ENCODE measurements at regions not wholly inside any gene's neighbourhood (a gene's known extent, or its start where the extent isn't known, plus 50 kb on each side); places are given as distances from the start of the nearest gene placed in this dataset.

- DNase-seq (ENCODE audit: low spot score): no peak
These were observed 372.5 kb upstream of the C1orf174 start for GRCh38 chr1:4272568-4272967.

- DNase-seq (ENCODE audit: low spot score): no peak
These were observed 373.2 kb upstream of the C1orf174 start for GRCh38 chr1:4273243-4273642.

GRCh38 chr1:4273747-4274146 lies 373.7 kb upstream of the C1orf174 start:
- DNase-seq (ENCODE audit: low spot score): no peak

GRCh38 chr1:4275083-4275482 lies 375.0 kb upstream of the C1orf174 start:
- no peak for DNase-seq (ENCODE audit: low spot score)

- no peak for DNase-seq (ENCODE audit: low spot score)
These were observed 376.2 kb upstream of the C1orf174 start for GRCh38 chr1:4276238-4276637.

- DNase-seq (ENCODE audit: low spot score): no peak
These were observed 376.8 kb upstream of the AJAP1 start for GRCh38 chr1:4277598-4277997.

GRCh38 chr1:4284976-4285375 lies 369.4 kb upstream of the AJAP1 start:
- DNase-seq (ENCODE audit: low spot score): no peak

- no peak for DNase-seq (ENCODE audit: low spot score)
These were observed 361.5 kb upstream of the AJAP1 start for GRCh38 chr1:4292861-4293260.

GRCh38 chr1:4298361-4299083 lies 355.9 kb upstream of the AJAP1 start:
- DNase-seq (ENCODE audit: low spot score): no peak

GRCh38 chr1:4301007-4301406 lies 353.4 kb upstream of the AJAP1 start:
- DNase-seq (ENCODE audit: low spot score): no peak

GRCh38 chr1:4303303-4303702 lies 351.1 kb upstream of the AJAP1 start:
- no peak for DNase-seq (ENCODE audit: low spot score)

- DNase-seq (ENCODE audit: low spot score): no peak
These were observed 348.7 kb upstream of the AJAP1 start for GRCh38 chr1:4305526-4306301.

- no peak for DNase-seq (ENCODE audit: low spot score)
These were observed 347.6 kb upstream of the AJAP1 start for GRCh38 chr1:4306559-4307467.

- no peak for DNase-seq (ENCODE audit: low spot score)
These were observed 347.0 kb upstream of the AJAP1 start for GRCh38 chr1:4307468-4307845.

GRCh38 chr1:4307911-4308545 lies 346.4 kb upstream of the AJAP1 start:
- no peak for DNase-seq (ENCODE audit: low spot score)

GRCh38 chr1:4308806-4309205 lies 345.6 kb upstream of the AJAP1 start:
- no peak for DNase-seq (ENCODE audit: low spot score)

- no peak for DNase-seq (ENCODE audit: low spot score)
These were observed 344.6 kb upstream of the AJAP1 start for GRCh38 chr1:4309676-4310320.

- no peak for DNase-seq (ENCODE audit: low spot score)
These were observed 343.9 kb upstream of the AJAP1 start for GRCh38 chr1:4310396-4310923.

- no peak for DNase-seq (ENCODE audit: low spot score)
These were observed 342.4 kb upstream of the AJAP1 start for GRCh38 chr1:4312024-4312423.

- DNase-seq (ENCODE audit: low spot score): no peak
These were observed 339.2 kb upstream of the AJAP1 start for GRCh38 chr1:4315202-4315601.

- no peak for DNase-seq (ENCODE audit: low spot score)
These were observed 337.2 kb upstream of the AJAP1 start for GRCh38 chr1:4317207-4317606.
